ENCODE measurements at regions not wholly inside any gene's neighbourhood (a gene's known extent, or its start where the extent isn't known, plus 50 kb on each side); places are given as distances from the start of the nearest gene placed in this dataset.

DNA sequence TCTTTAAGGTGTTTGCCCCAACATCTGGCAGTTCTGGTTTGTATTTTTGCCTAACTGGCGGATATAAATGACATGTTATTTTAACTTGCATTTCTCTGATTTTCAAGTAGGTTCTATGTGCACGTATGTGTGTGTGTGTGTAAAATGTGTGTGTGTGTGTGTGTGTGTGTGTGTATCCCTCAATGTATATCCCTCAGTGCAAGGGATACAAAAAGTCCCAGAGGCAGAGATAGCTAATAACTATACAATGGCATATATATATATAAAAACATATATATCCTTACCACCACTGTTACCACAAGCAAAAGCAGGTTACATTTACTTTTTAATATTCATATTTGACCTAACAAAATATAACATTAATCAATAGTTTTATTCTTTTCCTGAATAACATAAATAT is 95.0 kb upstream of the NR5A2 start:
- H3K27me3 Mint-ChIP-seq: no peaks in the 10 kb centered on the region
- H3K9me3 Mint-ChIP-seq (ENCODE audit: low read depth): no peaks in the 10 kb centered on the region
- TF ChIP-seq, protein P1, sequence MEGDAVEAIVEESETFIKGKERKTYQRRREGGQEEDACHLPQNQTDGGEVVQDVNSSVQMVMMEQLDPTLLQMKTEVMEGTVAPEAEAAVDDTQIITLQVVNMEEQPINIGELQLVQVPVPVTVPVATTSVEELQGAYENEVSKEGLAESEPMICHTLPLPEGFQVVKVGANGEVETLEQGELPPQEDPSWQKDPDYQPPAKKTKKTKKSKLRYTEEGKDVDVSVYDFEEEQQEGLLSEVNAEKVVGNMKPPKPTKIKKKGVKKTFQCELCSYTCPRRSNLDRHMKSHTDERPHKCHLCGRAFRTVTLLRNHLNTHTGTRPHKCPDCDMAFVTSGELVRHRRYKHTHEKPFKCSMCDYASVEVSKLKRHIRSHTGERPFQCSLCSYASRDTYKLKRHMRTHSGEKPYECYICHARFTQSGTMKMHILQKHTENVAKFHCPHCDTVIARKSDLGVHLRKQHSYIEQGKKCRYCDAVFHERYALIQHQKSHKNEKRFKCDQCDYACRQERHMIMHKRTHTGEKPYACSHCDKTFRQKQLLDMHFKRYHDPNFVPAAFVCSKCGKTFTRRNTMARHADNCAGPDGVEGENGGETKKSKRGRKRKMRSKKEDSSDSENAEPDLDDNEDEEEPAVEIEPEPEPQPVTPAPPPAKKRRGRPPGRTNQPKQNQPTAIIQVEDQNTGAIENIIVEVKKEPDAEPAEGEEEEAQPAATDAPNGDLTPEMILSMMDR (IDR thresholded peaks at IDR 0.05; ENCODE audit: unreplicated experiment): no peak
- no peak for DNase-seq (ENCODE audit: low spot score, unreplicated experiment)
- no peak overlapping the region for H3K4me3 Mint-ChIP-seq (ENCODE audit: low read depth)
- no peaks in the 10 kb centered on the region for H3K4me1 Mint-ChIP-seq (ENCODE audit: low read depth)
- H3K27ac Mint-ChIP-seq: no peak overlapping the region
- no peaks in the 10 kb centered on the region for H3K36me3 Mint-ChIP-seq (ENCODE audit: insufficient read depth)

DNA sequence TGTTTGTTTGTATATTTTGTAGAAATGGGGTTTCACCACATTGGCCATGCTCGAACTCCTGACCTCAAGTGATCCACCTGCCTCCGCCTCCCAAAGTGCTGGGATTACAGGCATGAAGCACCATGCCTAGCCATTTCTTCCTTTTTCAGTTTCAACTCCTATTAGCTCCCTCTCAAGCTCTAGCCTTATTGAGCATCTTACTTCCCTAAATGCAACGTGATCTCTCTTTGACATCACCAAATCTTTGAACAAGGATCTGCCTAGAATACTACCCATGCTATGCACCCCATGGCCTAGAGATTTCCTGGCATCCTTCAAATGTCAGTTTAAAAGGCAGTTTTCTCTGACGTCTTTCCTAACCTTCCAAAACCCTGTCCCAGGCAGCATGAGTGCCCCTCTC is 91.1 kb upstream of the NR5A2 start:
- no peak overlapping the region for H3K4me3 Mint-ChIP-seq (ENCODE audit: low read depth)
- TF ChIP-seq, protein P1 (IDR thresholded peaks at IDR 0.05; ENCODE audit: unreplicated experiment): no peak
- DNase-seq (ENCODE audit: low spot score, unreplicated experiment): no peak

GRCh38 chr1:199937161-199937560 is 90.3 kb upstream of the NR5A2 start:
- no peaks in the 10 kb centered on the region for H3K36me3 Mint-ChIP-seq (ENCODE audit: insufficient read depth)
- DNase-seq (ENCODE audit: low spot score, unreplicated experiment): no peak
- no peak overlapping the region for H3K4me3 Mint-ChIP-seq (ENCODE audit: low read depth)
- H3K27ac Mint-ChIP-seq: no peak overlapping the region
- no peaks in the 10 kb centered on the region for H3K9me3 Mint-ChIP-seq (ENCODE audit: low read depth)
- H3K27me3 Mint-ChIP-seq: no peaks in the 10 kb centered on the region
- TF ChIP-seq, protein P1 (IDR thresholded peaks at IDR 0.05; ENCODE audit: unreplicated experiment): no peak
- no peaks in the 10 kb centered on the region for H3K4me1 Mint-ChIP-seq (ENCODE audit: low read depth)

More for the DNA sequence above, 91.1 kb upstream of the NR5A2 start:
- H3K9me3 Mint-ChIP-seq (ENCODE audit: low read depth): no peaks in the 10 kb centered on the region
- no peaks in the 10 kb centered on the region for H3K27me3 Mint-ChIP-seq
- H3K4me1 Mint-ChIP-seq (ENCODE audit: low read depth): no peaks in the 10 kb centered on the region
- H3K27ac Mint-ChIP-seq: no peak overlapping the region
- no peaks in the 10 kb centered on the region for H3K36me3 Mint-ChIP-seq (ENCODE audit: insufficient read depth)

GRCh38 chr1:199937661-199938060 is 89.8 kb upstream of the NR5A2 start:
- Mint-ChIP-seq H3K9me3 (ENCODE audit: low read depth) (no peaks in the 10 kb centered on the region), H3K4me1 (ENCODE audit: low read depth) (no peaks in the 10 kb centered on the region), H3K4me3 (ENCODE audit: low read depth) (no peak overlapping the region), H3K36me3 (ENCODE audit: insufficient read depth) (no peaks in the 10 kb centered on the region), H3K27me3 (no peaks in the 10 kb centered on the region), H3K27ac (no peak overlapping the region)
- no peak for DNase-seq (ENCODE audit: low spot score, unreplicated experiment)
- TF ChIP-seq, protein P1 (IDR thresholded peaks at IDR 0.05; ENCODE audit: unreplicated experiment): no peak

GRCh38 chr1:199944986-199945385 is 82.5 kb upstream of the NR5A2 start:
- no peak for DNase-seq (ENCODE audit: low spot score, unreplicated experiment)
- Mint-ChIP-seq H3K36me3 (ENCODE audit: insufficient read depth) (no peaks in the 10 kb centered on the region), H3K4me1 (ENCODE audit: low read depth) (no peaks in the 10 kb centered on the region), H3K4me3 (ENCODE audit: low read depth) (no peak overlapping the region), H3K27me3 (no peaks in the 10 kb centered on the region), H3K27ac (no peak overlapping the region), H3K9me3 (ENCODE audit: low read depth) (no peaks in the 10 kb centered on the region)
- TF ChIP-seq, protein P1 (IDR thresholded peaks at IDR 0.05; ENCODE audit: unreplicated experiment): no peak
